ENCODE measurements at regions not wholly inside any gene's neighbourhood (a gene's known extent, or its start where the extent isn't known, plus 50 kb on each side); places are given as distances from the start of the nearest gene placed in this dataset.
A peak's percentile ranks its signal among the peaks of the same experiment; 100 is the strongest.

DNA sequence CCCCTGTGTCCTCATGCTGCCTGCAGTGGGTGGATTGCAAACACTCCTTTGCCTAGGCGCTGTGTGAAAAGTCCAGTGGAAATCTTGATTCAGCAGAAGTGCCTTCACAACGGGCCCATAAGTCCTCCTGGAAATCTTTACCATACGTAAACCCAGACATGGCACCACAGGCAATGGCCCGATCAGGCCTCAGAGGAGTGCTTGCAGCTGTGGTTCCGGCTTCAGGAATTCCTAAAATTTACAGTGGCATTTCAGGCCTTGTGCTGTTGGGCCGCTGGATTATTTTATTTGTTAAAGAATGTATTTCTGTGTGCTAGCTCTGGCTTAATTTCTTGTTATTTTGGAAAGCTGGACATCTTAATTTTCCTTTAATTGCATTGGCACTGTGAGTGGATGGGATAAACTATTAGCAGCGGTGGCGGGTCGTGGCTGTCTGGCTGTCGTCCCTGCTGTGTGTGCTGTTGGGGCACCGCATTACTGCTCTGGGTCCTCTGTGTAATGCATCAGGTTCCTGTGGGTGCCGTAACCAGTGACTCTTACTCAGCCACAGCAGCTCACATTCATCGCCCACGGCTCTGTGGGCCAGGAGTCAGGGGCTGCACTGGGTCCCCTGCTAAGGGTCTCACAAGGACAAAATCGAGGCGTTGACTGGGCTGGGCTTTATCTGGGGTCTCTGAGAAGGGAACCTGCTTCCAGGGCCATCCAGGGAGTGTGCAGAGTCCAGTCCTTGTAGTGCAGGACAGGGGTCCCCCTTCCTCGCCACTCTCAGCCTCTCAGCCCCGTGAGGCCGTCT lies 73.1 kb downstream of the RTP5 start:
- DNase-seq (ENCODE audit: low read depth in 2 of 2): no peak

DNA sequence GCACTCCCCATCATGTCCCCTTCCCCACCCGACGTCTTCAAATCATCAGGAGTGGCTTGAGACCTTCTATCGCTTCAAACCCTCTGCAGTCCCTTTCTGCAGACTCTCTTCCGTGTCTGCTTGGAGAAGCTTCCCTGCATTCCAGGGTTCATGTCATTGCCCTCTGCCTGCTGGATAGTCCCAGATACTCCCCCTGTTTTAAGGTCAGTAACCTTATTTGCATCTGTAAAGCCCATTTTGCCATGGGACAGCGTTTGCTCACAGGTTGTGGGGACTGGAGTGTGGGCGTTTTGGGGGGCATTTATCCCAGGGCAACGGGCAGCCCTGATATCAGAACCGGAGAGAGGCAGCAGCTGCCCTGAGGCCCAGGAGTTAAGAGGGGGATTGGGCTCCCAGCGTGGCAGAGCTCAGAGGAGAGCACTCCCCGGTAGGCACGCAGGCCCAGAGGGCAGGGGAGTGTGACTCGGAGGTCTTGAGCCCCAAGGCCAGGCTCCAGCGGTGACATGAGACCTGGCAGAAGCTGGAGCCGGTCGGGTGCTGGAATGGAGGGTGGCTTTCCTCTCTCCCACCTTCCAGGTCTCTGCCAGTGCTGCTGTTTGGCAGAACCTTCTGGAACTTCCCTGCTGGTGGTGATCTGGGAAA lies 73.8 kb downstream of the RTP5 start:
- DNase-seq (ENCODE audit: low read depth in 2 of 2): no peak

DNA sequence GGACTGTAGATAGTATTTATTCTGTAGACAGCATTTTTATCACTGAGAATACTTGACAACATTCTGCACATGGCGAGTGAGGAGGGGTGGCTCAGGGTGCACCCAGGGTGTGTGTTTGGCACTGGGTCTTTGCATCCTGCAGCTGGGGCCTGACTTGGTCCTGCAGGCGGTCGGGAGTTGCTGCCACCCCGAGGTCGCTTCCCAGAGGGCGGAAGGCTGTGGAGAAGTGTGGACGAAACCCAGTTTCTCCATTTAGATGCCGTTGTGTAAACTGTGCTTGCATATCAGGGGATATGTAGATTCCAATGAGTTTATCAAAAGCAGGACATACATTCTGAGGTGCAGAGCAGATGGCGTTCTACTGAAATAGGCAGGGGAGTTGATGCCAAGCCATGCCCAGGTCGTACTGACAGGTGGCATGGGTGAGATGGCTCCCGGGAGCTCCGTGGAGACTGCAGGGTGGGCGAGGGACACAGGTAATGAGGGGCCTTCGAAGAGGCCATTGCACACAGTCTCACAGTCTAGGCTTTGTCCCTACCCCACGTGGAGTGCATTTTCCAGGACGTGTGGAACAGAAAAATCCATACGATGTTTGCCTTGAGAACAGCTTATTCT lies 74.5 kb downstream of the RTP5 start:
- no peak for DNase-seq (ENCODE audit: low read depth in 2 of 2)

DNA sequence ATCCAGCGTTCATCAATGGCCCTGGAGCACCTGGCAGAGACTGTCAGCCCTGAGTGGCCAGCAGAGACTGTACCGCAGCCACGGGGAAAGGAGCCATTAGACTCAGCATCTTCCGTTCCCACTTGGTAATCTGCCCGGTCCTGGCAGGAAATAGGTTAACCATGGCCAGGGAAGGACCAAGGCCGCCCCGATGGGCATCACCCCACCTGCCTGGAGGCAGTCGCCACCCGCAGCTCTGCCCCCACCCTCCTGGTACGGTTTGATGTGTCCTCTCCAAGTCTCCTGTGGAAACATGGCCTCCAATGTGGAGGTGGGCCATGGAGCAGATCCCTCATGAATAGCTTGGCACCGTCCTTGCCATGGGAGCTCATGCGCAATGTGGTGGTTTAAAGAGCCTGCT lies 75.3 kb downstream of the RTP5 start:
- DNase-seq (ENCODE audit: low read depth in 2 of 2): no peak

DNA sequence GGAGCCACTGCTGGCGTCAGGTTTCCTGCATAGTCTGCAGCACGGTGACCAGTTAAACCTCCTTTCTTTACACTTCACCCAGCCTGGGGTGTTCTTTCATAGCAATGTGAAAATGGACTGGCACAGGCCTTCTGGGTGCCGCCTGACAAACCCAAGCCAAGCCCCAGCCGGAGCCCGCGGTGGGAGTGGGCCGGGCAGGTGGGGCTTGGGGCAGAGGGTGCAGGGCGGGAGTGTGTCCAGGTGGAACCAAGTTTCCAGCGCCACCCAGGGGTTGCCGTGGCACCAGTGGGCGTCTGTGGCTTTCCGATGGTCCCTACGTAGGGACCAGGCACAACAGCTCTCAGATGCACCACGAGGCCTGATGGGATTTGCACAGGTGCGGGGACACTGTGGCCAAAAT lies 75.8 kb downstream of the RTP5 start:
- DNase-seq (ENCODE audit: low read depth in 2 of 2): no peak

DNA sequence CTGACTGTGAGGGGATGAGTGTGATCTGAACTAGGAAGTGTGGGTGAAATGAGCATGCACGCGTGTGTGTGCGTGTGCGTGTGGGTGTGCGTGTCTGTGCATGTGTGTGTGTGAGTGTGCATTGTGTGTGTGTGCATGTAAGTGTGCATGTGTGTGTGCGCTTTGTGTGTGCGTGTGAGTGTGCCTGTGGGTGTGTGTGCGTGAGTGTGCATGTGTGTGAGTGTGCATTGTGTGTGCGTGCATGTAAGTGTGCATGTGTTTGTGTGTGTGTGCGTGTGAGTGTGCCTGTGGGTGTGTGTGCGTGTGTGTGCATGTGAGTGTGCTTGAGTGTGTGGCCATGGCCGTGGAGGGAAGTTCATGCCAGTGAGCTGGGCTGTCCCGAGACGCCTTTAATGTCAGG lies 76.3 kb downstream of the RTP5 start:
- DNase-seq (ENCODE audit: low read depth in 2 of 2): no peak

DNA sequence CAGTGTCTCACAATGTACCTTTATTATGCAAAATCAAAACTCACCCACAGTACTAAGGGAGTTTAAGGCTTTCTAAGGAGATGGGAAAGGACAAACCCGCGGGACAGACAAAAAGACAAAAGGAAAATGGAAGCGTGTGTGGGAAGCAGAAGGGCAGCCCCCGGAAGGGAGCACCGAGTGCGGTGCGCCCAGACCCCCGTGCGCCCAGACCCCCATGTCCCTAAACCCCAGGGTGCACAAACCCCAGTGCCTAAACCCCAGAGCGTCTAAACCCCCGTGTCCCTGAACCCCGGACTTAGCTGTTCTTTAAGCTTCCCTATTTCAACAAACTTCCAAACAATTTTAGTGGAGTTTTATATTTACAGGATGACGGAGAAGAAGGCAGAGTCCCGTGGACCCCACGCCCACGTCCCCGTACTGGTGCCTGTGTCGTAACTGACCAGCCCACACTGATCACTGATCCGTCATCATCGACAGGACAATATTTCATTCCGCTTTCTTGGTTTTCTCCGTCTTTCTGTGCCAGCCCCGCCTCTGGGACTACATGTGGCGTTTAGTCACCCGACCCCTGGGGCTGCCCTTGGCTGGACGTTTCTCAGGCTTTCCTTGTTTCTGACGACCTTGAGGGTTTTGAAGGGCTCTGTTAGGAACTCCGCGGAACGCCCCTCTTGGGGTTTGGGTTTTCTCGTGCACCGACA lies 76.9 kb downstream of the RTP5 start:
- DNase-seq (ENCODE audit: low read depth in 2 of 2): no peak

DNA sequence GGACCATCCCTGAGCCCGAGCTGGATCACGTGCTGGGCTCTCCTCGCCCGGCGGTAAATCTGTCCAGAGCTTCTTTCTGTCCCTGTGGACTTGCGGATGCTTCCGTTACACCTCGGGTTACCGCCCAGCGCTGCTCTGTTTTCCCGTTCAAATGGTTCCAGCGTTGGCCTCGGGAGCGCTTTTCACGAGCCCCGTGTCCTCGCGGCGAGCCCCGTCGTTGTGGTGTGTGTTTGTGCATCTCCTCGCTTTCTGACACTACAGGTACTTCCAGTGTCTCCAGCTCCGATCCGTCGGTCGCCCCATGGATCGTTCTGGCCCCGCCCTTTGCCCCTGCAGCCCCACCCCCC lies 77.4 kb downstream of the RTP5 start:
- no peak for DNase-seq (ENCODE audit: low read depth in 2 of 2)

DNA sequence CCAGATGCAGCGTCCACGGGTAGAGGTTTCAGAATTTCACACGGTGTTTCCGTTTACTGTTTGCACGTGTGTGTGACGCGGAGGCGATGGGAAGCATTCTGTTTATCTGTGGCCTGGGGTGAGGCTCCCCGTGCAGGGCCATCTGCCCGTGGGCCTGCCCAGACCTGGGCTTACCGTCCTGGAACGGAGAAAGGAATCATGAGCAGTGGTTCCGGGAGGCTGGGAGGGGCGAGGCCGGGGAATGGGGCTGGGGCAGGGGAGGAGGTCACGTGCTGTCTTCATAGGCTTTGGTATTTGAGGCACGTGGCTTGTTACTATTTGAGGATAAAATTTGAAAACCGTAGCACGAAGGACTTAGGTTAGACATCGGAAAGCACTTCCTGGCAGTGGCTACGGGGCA lies 77.9 kb downstream of the RTP5 start:
- no peak for DNase-seq (ENCODE audit: low read depth in 2 of 2)

DNA sequence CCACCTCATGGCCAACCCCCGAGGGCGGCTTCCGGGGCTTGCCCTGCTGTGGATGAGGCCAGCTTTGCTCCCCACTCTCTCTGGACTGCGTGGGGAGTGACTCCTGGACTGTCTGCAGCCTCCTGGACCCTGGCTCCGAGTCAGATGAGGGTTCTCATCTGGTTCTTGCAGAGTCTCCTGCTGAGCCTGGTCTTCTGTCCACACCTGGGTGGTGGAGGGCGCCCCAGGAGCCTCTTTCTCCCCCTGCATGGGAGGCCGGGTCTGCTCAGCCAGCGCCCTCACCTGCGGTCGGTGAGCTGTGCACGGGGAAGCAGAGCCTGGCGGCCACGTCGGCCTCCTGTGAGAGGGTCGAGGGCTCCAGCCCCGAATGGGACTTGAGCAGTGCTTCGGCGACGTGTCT lies 78.3 kb downstream of the RTP5 start:
- DNase-seq (ENCODE audit: low read depth in 2 of 2): no peak

DNA sequence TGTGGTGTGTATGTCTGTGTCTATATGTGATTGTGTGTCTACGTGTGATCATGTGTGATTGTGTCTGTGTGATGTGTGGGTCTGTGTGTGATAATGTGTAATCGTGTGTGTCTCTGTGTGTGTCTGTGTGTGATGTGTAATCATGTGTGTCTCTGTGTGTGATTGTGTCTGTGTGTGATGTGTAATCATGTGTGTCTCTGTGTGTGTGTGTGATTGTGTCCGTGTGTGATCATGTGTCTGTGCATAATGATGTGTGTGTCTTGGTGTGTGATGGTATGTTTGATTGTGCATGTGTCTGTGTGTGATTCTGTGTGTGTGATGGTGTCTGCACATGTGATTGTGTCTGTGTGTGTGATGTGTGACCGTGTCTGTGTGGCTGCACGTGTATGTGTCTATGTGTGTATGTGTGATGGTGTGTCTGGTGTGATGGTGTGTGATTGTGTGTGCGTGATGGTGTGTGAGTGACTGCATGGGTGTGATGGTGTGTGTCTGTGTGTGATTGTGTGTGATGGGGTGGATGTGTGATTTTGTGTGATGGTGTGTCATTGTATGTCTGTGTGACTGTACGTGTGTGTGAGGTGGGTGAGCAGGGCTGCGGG lies 78.9 kb downstream of the RTP5 start:
- DNase-seq (ENCODE audit: low read depth in 2 of 2): no peak

DNA sequence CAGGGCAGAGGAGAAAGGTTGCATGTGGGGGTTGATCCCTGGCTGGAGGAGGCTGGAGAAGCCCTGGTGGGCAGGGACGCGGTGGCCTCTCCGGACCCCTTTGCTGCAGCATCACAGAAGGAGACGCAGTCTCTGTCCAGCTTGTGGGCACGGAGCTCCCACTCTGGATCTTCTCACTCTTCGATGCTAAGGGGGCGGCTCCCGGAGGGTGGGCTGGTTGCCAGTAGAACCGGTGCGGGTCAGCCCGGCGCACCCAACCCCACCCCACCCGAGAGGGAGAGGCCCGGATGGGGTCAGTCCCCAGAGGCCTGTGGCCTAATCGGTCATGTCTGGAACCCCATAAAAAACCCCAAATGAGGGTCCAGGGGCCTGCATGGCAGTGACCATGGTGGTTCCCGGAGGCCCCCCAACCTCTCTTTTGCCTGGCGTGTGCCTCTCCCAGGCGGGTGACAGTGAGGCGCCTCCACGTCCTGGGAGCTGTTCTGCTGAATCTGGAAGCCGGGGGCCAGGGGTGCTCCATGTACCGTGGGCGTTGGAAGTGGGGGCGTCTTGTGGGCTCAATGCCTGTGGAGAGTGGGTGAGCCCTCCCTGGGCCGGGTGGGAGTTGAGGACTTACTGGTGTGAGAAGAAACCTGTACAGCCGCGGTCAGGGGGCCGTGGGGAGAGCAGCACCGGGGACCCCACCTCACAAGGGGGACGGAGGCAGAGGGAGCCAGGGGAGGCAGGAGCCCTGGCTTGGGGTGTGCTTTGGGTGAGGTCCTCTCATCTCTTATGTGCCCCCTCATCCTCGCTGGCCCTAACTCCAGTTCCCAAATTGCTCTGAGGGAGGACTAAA lies 79.6 kb downstream of the RTP5 start:
- no peak for DNase-seq (ENCODE audit: low read depth in 2 of 2)

DNA sequence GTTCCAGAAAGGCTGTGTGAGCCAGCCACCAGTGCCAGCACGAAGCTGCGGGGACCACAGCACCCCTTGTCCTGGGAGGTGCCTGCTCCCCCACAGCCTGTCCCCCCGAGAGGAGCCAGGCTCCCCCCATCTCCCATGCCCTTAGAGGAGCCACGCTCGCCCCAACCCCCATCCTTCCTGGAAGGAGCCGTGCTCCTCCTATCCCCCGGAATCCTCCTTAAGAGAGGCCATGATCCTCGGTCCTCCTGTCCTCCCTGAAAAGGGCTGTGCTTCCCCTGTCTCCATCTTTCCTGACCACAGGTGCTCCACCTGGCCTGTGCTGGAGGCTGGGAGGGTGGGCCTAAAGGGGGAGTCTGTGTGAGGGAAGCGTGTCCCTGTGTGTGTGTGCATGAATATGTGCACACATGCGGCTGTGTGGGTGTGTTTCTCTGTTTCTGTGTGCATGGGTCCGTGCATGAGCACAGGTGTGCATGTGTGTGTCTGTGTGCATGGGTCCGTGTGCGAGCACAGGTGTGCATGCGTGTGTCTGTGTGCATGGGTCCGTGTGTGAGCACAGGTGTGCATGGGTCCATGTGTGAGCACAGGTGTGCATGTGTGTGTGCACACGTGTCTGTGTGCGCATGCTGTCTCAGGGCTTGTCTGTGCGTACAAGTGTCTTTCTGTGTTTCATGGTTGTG lies 80.3 kb downstream of the RTP5 start:
- no peak for DNase-seq (ENCODE audit: low read depth in 2 of 2)

DNA sequence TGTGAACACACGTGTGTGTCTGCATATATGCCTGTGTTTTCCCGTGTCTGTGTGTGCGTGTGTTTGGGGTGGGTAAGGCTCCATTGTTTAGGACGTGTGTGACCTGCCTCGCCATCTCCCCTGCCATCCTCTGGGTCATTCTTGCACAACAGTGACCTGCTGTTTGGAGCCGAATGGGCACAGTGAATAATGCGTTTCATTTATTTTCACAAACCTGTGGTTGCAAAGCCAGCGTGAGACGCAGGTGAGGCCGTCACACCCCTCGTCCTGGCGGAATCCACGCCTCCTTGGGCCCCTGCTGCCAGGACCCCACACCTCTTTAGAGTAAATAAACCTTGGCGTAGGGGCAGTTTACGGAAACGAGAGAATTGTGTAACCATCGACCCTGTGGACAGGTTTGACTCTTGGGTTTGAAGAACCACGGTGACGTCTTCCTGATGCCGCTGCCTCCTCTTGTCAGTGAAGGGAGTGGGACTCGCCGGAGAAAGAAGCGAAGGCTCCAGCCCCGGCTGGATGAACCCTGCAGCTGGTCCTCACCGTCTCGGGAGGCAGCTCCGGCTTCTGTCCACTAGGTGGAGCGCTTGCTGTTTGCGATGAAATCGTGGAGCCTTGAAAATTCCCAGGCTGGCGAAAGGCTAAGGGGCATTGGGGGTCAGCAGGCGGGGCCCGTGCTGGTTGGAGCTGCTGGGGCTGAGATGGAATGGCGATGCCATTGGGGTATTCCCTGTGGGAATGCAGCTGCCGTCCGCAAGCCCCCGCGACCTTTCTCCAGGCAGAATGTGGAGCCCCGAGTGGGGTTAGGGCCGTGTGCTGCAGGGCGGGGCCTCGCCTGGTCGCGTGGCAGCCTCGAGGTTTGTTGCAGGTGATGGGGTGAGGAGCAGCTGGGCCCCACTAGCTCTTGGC lies 81.1 kb downstream of the RTP5 start:
- DNase-seq (ENCODE audit: low read depth in 2 of 2): peak; percentile 65 to 66

DNA sequence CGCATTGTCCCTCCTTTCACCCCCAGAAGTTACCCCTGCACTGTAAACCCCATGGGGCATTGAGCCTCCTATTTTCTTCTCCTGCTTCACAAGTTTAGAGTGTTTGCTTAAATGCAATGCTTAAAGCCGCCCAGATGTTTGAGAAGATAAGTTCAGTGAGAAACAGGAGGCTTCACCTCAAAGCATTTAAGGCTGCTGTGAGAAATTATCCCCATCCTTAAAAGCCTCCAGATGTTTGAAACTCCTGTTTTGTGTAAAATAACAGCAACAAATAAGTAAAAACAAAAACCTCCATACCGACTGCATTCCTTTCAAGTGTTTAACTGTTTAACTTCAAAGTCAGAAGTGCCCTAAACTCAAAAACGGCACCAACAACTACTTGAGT lies 81.8 kb downstream of the RTP5 start:
- no peak for DNase-seq (ENCODE audit: low read depth in 2 of 2)

DNA sequence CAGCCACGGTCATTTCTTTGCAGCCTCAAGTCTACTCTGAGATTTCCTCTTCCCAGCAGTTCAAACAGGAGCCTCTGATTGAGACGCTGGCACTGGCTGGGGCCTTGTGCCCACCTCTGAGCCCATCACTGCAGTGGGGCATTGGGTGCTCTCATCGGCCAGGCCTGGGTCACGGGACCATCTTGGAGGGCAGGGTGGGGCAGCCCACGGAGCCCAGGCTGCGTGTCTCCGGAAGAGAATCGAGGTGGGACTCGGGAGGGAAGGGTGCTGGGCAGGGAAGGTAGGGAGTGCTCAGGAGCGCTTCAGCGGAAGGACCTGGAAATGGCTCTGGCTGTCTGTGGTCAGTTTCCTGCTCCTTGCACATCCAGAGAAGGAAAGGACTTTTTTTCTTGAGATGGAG lies 82.4 kb downstream of the RTP5 start:
- no peak for DNase-seq (ENCODE audit: low read depth in 2 of 2)

DNA sequence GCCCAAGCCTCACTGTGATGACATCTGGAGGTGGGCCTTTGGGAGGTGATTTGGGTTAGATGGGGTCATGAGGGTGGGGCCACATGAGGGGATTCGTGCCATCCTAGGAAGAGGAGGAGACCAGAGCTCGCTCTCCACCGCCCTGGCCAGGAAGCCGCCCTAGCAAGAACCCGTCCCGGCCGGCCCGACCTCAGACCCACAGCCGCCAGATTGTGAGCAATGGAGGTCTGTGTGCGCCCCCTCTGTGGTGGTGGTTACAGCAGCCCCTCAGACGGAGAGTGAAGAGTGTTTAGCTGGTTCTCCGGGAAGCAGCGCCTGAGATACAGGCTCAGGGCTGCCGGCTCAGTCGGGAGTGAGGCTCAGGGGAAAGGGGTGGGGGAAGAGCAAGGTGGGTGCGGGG lies 83.3 kb downstream of the RTP5 start:
- no peak for DNase-seq (ENCODE audit: low read depth in 2 of 2)

DNA sequence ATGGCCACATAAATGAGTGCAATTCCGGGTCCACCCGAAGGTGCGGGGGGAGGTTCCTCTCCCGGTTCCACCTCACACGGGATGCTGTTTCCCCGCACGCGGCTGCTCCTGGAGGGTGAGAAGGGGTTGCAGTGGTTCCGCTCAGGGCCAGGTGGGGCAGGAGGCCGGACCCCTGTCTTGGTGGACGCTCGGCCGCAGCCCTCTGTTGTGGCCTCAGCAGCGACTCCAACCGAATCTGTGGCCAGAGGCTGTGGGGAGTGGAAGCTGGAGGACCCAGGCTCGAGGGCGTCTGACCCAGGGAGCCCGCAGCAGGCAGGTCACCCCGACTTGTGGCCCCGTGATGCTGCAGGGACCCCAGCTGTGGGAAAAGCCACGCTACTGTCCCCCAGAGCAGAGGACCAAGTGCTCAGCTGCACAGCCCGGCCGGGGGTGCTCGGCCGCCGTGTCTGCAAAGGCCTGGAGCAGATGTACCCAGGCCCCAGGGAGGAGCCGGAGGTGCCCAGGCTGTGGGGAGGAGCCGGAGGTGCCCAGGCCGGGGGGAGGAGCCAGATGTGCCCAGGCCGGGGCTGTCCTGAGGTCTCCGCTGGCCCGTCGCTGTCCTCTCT lies 83.9 kb downstream of the RTP5 start:
- no peak for DNase-seq (ENCODE audit: low read depth in 2 of 2)

DNA sequence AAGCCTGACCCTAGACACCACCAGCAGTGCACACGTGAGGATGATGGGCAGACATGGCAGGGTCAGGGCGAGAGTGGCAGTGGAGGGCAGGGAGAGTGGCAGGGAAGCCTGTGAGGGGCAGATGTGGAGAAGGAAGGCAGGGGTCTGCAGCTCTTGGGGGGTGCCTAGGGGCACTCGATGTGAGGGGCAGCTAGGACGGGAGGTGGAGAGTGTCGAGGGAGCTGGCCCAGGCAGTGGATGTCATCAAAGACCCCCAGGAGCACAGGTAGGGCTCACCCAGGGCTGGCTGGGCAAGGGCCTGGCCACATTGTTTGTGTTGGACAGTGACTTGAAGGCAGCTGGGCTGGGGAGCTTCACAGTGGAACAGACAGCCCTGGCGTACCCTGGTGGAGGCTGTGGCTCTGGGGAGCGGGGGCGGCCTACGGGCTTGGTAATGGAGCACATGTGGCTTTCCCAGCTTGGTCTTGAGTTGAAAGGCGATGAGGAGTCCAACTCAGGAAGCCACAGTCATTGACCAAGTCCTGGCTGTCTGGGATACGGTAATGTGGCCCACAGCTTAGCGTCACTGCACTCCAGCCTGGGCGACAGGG lies 87.1 kb downstream of the RTP5 start:
- DNase-seq (ENCODE audit: low read depth in 2 of 2): no peak
